Epithelial cell of proximal tubule (primary cell): ENCODE measurements at regions not wholly inside any gene's neighbourhood (a gene's known extent, or its start where the extent isn't known, plus 50 kb on each side); places are given as distances from the start of the nearest gene placed in this dataset.

ENCODE experiments used
- DNase-seq: peaks from one replicate; pipeline ENCODE4 v3.0.0-alpha.2; 2011; ENCODE audit warnings: low read depth
- H3K4me3 ChIP-seq: 2 replicates; pipeline ENCODE4 v1.5.1; 2011; ENCODE audit warnings: low read depth, mild to moderate bottlenecking, low read length
- TF ChIP-seq, protein P1 (sequence below): conservative IDR thresholded peaks from 2 replicates; pipeline ENCODE4 v1.5.1; 2012; ENCODE audit warnings: low read depth, mild to moderate bottlenecking, low read length

DNA sequence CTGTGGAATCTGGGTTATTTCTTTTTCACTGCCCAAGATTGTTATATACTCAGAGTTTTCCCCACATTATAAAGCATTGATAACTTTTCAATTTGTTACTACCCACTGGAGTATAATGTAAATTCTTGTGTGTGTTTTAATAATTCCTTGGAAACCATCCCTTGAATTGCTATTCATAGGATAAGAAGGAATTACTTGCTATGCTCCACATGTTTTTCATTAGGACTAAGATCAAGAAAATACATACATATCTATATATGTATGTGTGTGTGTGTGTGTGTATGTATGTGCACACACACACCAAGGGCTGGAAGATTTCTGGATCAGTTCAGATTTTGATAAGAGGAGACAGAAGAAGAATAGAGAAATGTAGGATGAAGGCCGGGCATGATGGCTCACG lies 206.4 kb upstream of the JADE1 start:
- DNase-seq = no peak
- no peak overlapping the region for H3K4me3 ChIP-seq
- TF ChIP-seq, protein P1, sequence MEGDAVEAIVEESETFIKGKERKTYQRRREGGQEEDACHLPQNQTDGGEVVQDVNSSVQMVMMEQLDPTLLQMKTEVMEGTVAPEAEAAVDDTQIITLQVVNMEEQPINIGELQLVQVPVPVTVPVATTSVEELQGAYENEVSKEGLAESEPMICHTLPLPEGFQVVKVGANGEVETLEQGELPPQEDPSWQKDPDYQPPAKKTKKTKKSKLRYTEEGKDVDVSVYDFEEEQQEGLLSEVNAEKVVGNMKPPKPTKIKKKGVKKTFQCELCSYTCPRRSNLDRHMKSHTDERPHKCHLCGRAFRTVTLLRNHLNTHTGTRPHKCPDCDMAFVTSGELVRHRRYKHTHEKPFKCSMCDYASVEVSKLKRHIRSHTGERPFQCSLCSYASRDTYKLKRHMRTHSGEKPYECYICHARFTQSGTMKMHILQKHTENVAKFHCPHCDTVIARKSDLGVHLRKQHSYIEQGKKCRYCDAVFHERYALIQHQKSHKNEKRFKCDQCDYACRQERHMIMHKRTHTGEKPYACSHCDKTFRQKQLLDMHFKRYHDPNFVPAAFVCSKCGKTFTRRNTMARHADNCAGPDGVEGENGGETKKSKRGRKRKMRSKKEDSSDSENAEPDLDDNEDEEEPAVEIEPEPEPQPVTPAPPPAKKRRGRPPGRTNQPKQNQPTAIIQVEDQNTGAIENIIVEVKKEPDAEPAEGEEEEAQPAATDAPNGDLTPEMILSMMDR = no peak

- H3K4me3 ChIP-seq = no peak overlapping the region
- DNase-seq = no peak
- TF ChIP-seq, protein P1 = no peak
Measured at GRCh38 chr4:128601991-128602695, 207.4 kb upstream of the JADE1 start.

GRCh38 chr4:128600996-128601871 lies 208.3 kb upstream of the JADE1 start:
- TF ChIP-seq, protein P1 = no peak
- H3K4me3 ChIP-seq = peak overlapping the region; percentile 1
- DNase-seq = peak; percentile 95

DNA sequence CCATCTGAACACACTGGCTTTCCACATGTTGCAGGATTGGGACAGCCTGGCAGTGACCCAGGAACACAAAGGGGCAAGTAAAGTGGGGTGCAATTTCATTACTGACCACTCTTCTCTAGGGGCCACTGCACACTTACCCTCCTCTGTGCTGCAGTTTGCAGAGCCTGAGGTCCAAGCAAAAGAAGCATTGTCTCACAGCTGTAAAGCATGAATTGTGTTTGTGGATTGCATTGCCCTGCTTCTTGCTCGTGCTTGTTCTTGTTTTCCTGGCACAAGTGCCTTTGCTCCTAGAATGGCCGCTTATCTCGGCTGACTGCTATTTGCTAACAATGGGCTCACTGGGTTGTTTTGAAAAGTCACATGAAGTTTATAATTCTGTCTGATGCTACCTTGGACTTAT lies 209.1 kb upstream of the JADE1 start:
- TF ChIP-seq, protein P1 = no peak
- peak overlapping the region; percentile 1 for H3K4me3 ChIP-seq
- no peak for DNase-seq

DNA sequence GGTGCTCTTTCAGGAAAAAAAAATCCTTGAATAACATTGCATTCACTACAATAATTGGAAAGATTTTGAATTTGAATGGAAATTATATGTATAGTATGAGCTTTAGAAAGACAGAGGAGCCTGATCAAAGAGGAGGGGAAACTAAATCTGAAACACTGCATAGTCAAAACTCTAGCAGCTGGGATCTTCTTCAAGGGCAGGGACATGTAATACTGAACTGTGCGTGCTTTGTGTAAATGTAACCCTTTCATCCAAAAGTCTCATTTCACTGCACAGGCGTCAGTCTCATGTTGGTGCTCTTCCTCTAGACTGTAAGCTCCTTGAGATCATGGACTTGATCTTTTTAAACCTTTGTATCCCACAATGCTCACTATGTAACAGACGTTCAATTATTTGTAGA lies 212.0 kb upstream of the JADE1 start:
- no peak overlapping the region for H3K4me3 ChIP-seq
- TF ChIP-seq, protein P1 = no peak
- no peak for DNase-seq

DNA sequence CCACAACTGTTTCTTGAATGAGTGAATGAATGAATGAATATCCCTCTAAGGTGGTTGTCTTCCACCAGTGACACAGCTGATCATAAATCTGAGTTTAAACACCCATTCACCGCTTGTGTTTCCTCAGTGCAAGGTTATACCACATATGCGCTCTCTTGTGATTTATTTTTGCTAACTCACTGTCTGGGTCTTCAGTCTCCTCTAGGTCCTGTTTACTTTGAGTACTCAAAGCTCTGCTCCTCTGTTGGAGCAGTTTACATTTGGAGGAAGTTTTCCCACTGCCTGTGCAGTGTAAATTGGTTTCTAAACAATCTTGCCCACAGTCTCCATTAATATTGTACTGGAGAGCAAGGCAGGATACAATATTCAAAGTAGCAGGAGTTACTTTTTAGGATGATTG lies 212.6 kb upstream of the JADE1 start:
- TF ChIP-seq, protein P1 = no peak
- no peak overlapping the region for H3K4me3 ChIP-seq
- no peak for DNase-seq
